ENCODE measurements at regions not wholly inside any gene's neighbourhood (a gene's known extent, or its start where the extent isn't known, plus 50 kb on each side); places are given as distances from the start of the nearest gene placed in this dataset.
A peak's percentile ranks its signal among the peaks of the same experiment; 100 is the strongest.

DNA sequence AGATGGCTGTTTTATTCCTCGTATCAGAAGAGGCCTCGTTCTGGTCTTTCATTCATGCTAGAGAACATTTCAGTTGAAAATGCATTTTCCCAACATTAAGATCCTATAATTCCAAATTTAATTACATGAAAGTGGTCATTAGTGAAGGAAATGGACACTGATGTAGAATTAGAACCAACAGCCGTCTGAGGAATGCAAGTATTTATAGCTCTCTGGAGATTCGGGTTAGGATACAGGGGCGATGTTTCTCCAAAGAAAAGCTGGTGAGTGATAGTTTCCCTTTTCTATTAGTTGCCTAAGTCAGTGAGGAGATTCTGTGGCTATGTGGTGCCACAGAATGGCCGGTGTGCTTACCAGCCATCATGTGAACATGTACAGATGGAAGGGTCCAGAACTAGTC lies 109.0 kb upstream of the IL12A start:
- H3K79me2 ChIP-seq (ENCODE audit: control insufficient read depth, insufficient read depth, low read length) = peaks cover 27% of the 10 kb centered on the region
- dilution Hi-C loops (cut with MboI; ENCODE audit: extremely low pct_ligation_motif_present, low sequenced_read_pairs) = no loop called here
- no peaks in the 10 kb centered on the region for H3K27me3 ChIP-seq (ENCODE audit: control insufficient read depth, extremely low read depth, insufficient read depth, low read length)
- H3K4me1 ChIP-seq (ENCODE audit: control insufficient read depth, extremely low read depth, insufficient read depth, low read length) = peaks cover 37% of the 10 kb centered on the region
- FAIRE-seq = no peak
- DNase-seq (ENCODE audit: low read depth, low spot score) = no peak
- no peaks in the 10 kb centered on the region for H3K9me3 ChIP-seq (ENCODE audit: control insufficient read depth, low read depth, low read length)
- no peaks in the 10 kb centered on the region for H4K20me1 ChIP-seq (ENCODE audit: control insufficient read depth, extremely low read depth, insufficient read depth, low read length)
- H3K36me3 ChIP-seq (ENCODE audit: control insufficient read depth in 2 of 2, extremely low read depth in 1 of 2, insufficient read depth in 2 of 2, low read length in 2 of 2) = no peaks in the 10 kb centered on the region
- TF ChIP-seq CTCF (optimal IDR thresholded peaks at IDR 0.05 in 1 of 3, IDR thresholded peaks at IDR 0.05 in 1 of 3, conservative IDR thresholded peaks at IDR 0.05 in 1 of 3; ENCODE audit: extremely low read depth in 1 of 3, insufficient read depth in 2 of 3, low read length in 3 of 3) (no peak), EZH2 (IDR thresholded peaks at IDR 0.05; ENCODE audit: low read length) (no peak)
- H2AFZ ChIP-seq (ENCODE audit: control insufficient read depth, low read length) = no peak overlapping the region
- H3K9ac ChIP-seq (ENCODE audit: control insufficient read depth, extremely low read depth, insufficient read depth, low read length) = no peak overlapping the region
- no peak overlapping the region for H3K4me2 ChIP-seq (ENCODE audit: control insufficient read depth, extremely low read depth, insufficient read depth, low read depth, low read length)
- H3K4me3 ChIP-seq (ENCODE audit: control insufficient read depth in 2 of 3, extremely low read depth in 1 of 3, insufficient read depth in 2 of 3, low read depth in 1 of 3, low read length in 3 of 3) = no peak overlapping the region
- H3K27ac ChIP-seq (ENCODE audit: control insufficient read depth, insufficient read depth, low read length) = no peak overlapping the region
- no peaks in the 10 kb centered on the region for H3K9me1 ChIP-seq (ENCODE audit: control insufficient read depth, extremely low read depth, insufficient read depth, low read length)

- Histone ChIP-seq H3K4me3 (ENCODE audit: control insufficient read depth in 2 of 3, extremely low read depth in 1 of 3, insufficient read depth in 2 of 3, low read depth in 1 of 3, low read length in 3 of 3) (peak overlapping the region in 2 of 3 experiments; percentile 41 to 50), H4K20me1 (ENCODE audit: control insufficient read depth, extremely low read depth, insufficient read depth, low read length) (no peaks in the 10 kb centered on the region), H3K4me2 (ENCODE audit: control insufficient read depth, extremely low read depth, insufficient read depth, low read depth, low read length) (peak overlapping the region; percentile 77), H3K79me2 (ENCODE audit: control insufficient read depth, insufficient read depth, low read length) (peaks cover 24% of the 10 kb centered on the region), H3K9ac (ENCODE audit: control insufficient read depth, extremely low read depth, insufficient read depth, low read length) (peak overlapping the region; percentile 57), H2AFZ (ENCODE audit: control insufficient read depth, low read length) (peak overlapping the region; percentile 24), H3K9me1 (ENCODE audit: control insufficient read depth, extremely low read depth, insufficient read depth, low read length) (no peaks in the 10 kb centered on the region), H3K36me3 (ENCODE audit: control insufficient read depth in 2 of 2, extremely low read depth in 1 of 2, insufficient read depth in 2 of 2, low read length in 2 of 2) (no peaks in the 10 kb centered on the region), H3K4me1 (ENCODE audit: control insufficient read depth, extremely low read depth, insufficient read depth, low read length) (peaks cover 37% of the 10 kb centered on the region), H3K27me3 (ENCODE audit: control insufficient read depth, extremely low read depth, insufficient read depth, low read length) (no peaks in the 10 kb centered on the region), H3K9me3 (ENCODE audit: control insufficient read depth, low read depth, low read length) (no peaks in the 10 kb centered on the region), H3K27ac (ENCODE audit: control insufficient read depth, insufficient read depth, low read length) (peak overlapping the region; percentile 80)
- TF ChIP-seq EZH2 (IDR thresholded peaks at IDR 0.05; ENCODE audit: low read length) (no peak), CTCF (optimal IDR thresholded peaks at IDR 0.05 in 1 of 3, IDR thresholded peaks at IDR 0.05 in 1 of 3, conservative IDR thresholded peaks at IDR 0.05 in 1 of 3; ENCODE audit: extremely low read depth in 1 of 3, insufficient read depth in 2 of 3, low read length in 3 of 3) (no peak)
- DNase-seq (ENCODE audit: low read depth, low spot score) (no peak), FAIRE-seq (no peak)
- dilution Hi-C loops (cut with MboI; ENCODE audit: extremely low pct_ligation_motif_present, low sequenced_read_pairs) = no loop called here
These were observed 107.4 kb upstream of the IL12A start for GRCh38 chr3:159881208-159881607.
